GM12878 (cell line): ENCODE measurements at regions not wholly inside any gene's neighbourhood (a gene's known extent, or its start where the extent isn't known, plus 50 kb on each side); places are given as distances from the start of the nearest gene placed in this dataset.

Experiments used
- ATAC-seq: fragments of 200-7000 bp; cut with Tn5 transposase; 3 replicates; pipeline ENCODE4 v1.9.1; 2020; ENCODE audit warnings: mild to moderate bottlenecking, moderate library complexity
- BruUV-seq: library from RNA; stranded (reverse); fragments of 400-500 nt; replicated peaks from 2 replicates; lab custom pipeline; 2021; lab: Mats Ljungman, UMichigan
- CTCF ChIA-PET: fragments of 300-600 bp; sonication (Branson Sonifier 250); formaldehyde crosslinking; extraction: SDS; loops from one replicate; lab custom pipeline; 2021; ENCODE audit warnings: inconsistent platforms; lab: Yijun Ruan, JAX
- POLR2A ChIA-PET: fragments of 350-600 bp; formaldehyde crosslinking; extraction: SDS; loops from one replicate; lab custom pipeline; 2021; ENCODE audit warnings: inconsistent platforms; lab: Charles Lee
- RAD21 ChIA-PET: fragments of 300-600 bp; sonication (Branson Sonifier 250); formaldehyde crosslinking; loops from one replicate; lab custom pipeline; 2023; ENCODE audit warnings: antibody characterized with exemption; ENCODE audit not compliant: unreplicated experiment; lab: Charles Lee
- SMC1A ChIA-PET: fragments of 300-600 bp; sonication (Branson Sonifier 250); formaldehyde crosslinking; loops from one replicate; lab custom pipeline; 2023; ENCODE audit not compliant: unreplicated experiment, uncharacterized antibody; lab: Charles Lee
- DNase-seq: peaks from one replicate; pipeline ENCODE4 v3.0.0-alpha.2; 2011; ENCODE audit warnings: low read depth, low spot score
- FAIRE-seq: peaks from 3 replicates; lab custom pipeline; 2011; peaks lifted over from hg19 to GRCh38; lab: Jason Lieb, UNC
- H2AFZ ChIP-seq: 2 replicates; pipeline ENCODE4 v1.6.0; 2011; ENCODE audit warnings: low read depth, low read length, control low read depth; ENCODE audit not compliant: control insufficient read depth
- H3K27ac ChIP-seq: 2 replicates; pipeline ENCODE4 v1.5.1; 2011; ENCODE audit warnings: control low read depth; ENCODE audit not compliant: control insufficient read depth, insufficient read depth
- H3K27me3 ChIP-seq, 2 experiments: replicated peaks in 1 of 2; 2 replicates each; pipeline versions ENCODE4 v1.6.0 to v1.6.1; 2011; ENCODE audit warnings: low read length in 1 of 2; ENCODE audit not compliant: control insufficient read depth in 2 of 2, insufficient read depth in 2 of 2
- H3K36me3 ChIP-seq, 2 experiments: 2 replicates each; pipeline ENCODE4 v1.5.1; 2011; ENCODE audit warnings: low read length in 1 of 2; ENCODE audit not compliant: control insufficient read depth in 2 of 2, insufficient read depth in 2 of 2
- H3K4me1 ChIP-seq: 2 replicates; pipeline ENCODE4 v1.6.1; 2011; ENCODE audit warnings: mild to moderate bottlenecking, low read length, moderate library complexity, mixed read lengths; ENCODE audit not compliant: control insufficient read depth, insufficient read depth
- H3K4me2 ChIP-seq: 2 replicates; pipeline ENCODE4 v1.6.0; 2011; ENCODE audit warnings: control low read depth; ENCODE audit not compliant: control insufficient read depth, insufficient read depth
- H3K4me3 ChIP-seq: fragments of 200-600 bp; sonication (generic); 2 replicates; pipeline ENCODE4 v1.5.1; 2016
- H3K79me2 ChIP-seq: 2 replicates; pipeline ENCODE4 v1.6.0; 2011; ENCODE audit warnings: low read length; ENCODE audit not compliant: control insufficient read depth, insufficient read depth
- H3K9ac ChIP-seq: 2 replicates; pipeline ENCODE4 v1.8.0; 2011; ENCODE audit warnings: low read length, control low read depth, mixed read lengths; ENCODE audit not compliant: control insufficient read depth, insufficient read depth
- H3K9me3 ChIP-seq: replicated peaks from 3 replicates; pipeline ENCODE4 v1.5.1; 2011; ENCODE audit warnings: mild to moderate bottlenecking, low read length; ENCODE audit not compliant: control insufficient read depth, insufficient read depth
- H4K20me1 ChIP-seq: 2 replicates; pipeline ENCODE4 v1.6.0; 2011; ENCODE audit not compliant: control insufficient read depth, insufficient read depth
- ASH2L ChIP-seq: fragments of 300-600, 200-600 bp; sonication (generic); IDR thresholded peaks from 2 replicates; pipeline ENCODE4 v1.6.1; 2017; ENCODE audit warnings: low read depth, mild to moderate bottlenecking, borderline replicate concordance
- BHLHE40 ChIP-seq, 2 experiments: fragments of 450-650 bp in 1 of 2; IDR thresholded peaks; 2 replicates each; pipeline ENCODE4 v1.6.1; 2011 to 2017; ENCODE audit warnings: low read depth in 2 of 2, borderline replicate concordance in 1 of 2, improper control_type of control experiment in 1 of 2, low read length in 1 of 2, mild to moderate bottlenecking in 1 of 2
- CEBPB ChIP-seq, 2 experiments: fragments of 150-350 bp in 1 of 2; IDR thresholded peaks; 2 replicates each; pipeline ENCODE4 v1.6.1; 2012 to 2014; ENCODE audit warnings: low read depth in 2 of 2, low read length in 2 of 2, borderline replicate concordance in 1 of 2, inconsistent platforms in 1 of 2
- CEBPZ ChIP-seq: fragments of 150-350 bp; IDR thresholded peaks from 2 replicates; pipeline ENCODE4 v1.6.1; 2016; ENCODE audit warnings: low read depth, low read length
- CREB1 ChIP-seq: IDR thresholded peaks from 2 replicates; pipeline ENCODE4 v1.6.1; 2012; ENCODE audit warnings: low read depth, mild to moderate bottlenecking, inconsistent platforms
- EP300 ChIP-seq, 2 experiments: fragments of 150-350 bp in 1 of 2; IDR thresholded peaks; 2 replicates each; pipeline ENCODE4 v1.6.1; 2011 to 2012; ENCODE audit warnings: low read depth in 2 of 2, low read length in 2 of 2, borderline replicate concordance in 1 of 2, improper control_type of control experiment in 1 of 2, inconsistent platforms in 1 of 2; ENCODE audit not compliant: control insufficient read depth in 1 of 2
- FOS ChIP-seq: IDR thresholded peaks from 3 replicates; pipeline ENCODE4 v1.6.1; 2011; ENCODE audit warnings: borderline replicate concordance; ENCODE audit not compliant: insufficient read length; ENCODE audit errors: extremely low read depth
- IRF3 ChIP-seq: fragments of 450-650 bp; IDR thresholded peaks from 2 replicates; pipeline ENCODE4 v1.6.1; 2014; ENCODE audit warnings: mild to moderate bottlenecking
- JUND ChIP-seq: IDR thresholded peaks from 2 replicates; pipeline ENCODE4 v1.6.1; 2012; ENCODE audit warnings: low read depth, mild to moderate bottlenecking, low read length, improper control_type of control experiment, moderate library complexity
- MLLT1 ChIP-seq: fragments of 450-650 bp; IDR thresholded peaks from 2 replicates; pipeline ENCODE4 v1.6.1; 2016; ENCODE audit warnings: mild to moderate bottlenecking
- MTA3 ChIP-seq: IDR thresholded peaks from 2 replicates; pipeline ENCODE4 v1.6.1; 2012; ENCODE audit warnings: low read length, inconsistent platforms, borderline replicate concordance
- PAX5 ChIP-seq: IDR thresholded peaks from 2 replicates; pipeline ENCODE4 v1.6.1; 2011; ENCODE audit warnings: low read depth, low read length, borderline replicate concordance
- PML ChIP-seq: IDR thresholded peaks from 2 replicates; pipeline ENCODE4 v1.6.1; 2012; ENCODE audit warnings: low read length, inconsistent platforms
- RAD21 ChIP-seq: IDR thresholded peaks from 2 replicates; pipeline ENCODE4 v1.6.1; 2011; ENCODE audit warnings: mild to moderate bottlenecking, low read depth, low read length, moderate library complexity; ENCODE audit not compliant: insufficient read depth
- RELB ChIP-seq: fragments of 450-650 bp; IDR thresholded peaks from 2 replicates; pipeline ENCODE4 v1.6.1; 2017; ENCODE audit warnings: low read depth, mild to moderate bottlenecking, moderate library complexity
- SMARCA5 ChIP-seq: fragments of 450-650 bp; IDR thresholded peaks from 2 replicates; pipeline ENCODE4 v1.6.1; 2017; ENCODE audit warnings: mild to moderate bottlenecking
- WGBS: methylation state at CpG from one replicate; pipeline ENCODE4 v1.1.6; 2016; ENCODE audit warnings: low lambda C conversion rate; ENCODE audit not compliant: insufficient replicate concordance, insufficient coverage; ENCODE audit errors: missing lambda C conversion rate; 5-methylcytosine and 5-hydroxymethylcytosine counted together
- in situ Hi-C: fragments of 300-500 bp; cut with MboI; formaldehyde crosslinking; loops from 9 replicates; pipeline ENCODE4 v1.14.3; 2018; ENCODE audit warnings: mixed read lengths
- intact Hi-C: fragments of 100-400 bp; cut with micrococcal nuclease; formaldehyde crosslinking; loops from one replicate; pipeline ENCODE4 v1.14.2; 2022; ENCODE audit not compliant: unreplicated experiment

GRCh38 chr3:191087391-191087790, 111.7 kb upstream of the OSTN start:
- Histone ChIP-seq H3K27me3 (no peaks in the 10 kb centered on the region), H3K4me3 (no peak overlapping the region), H2AFZ (no peak overlapping the region), H3K79me2 (no peaks in the 10 kb centered on the region), H3K9me3 (no peaks in the 10 kb centered on the region), H3K4me1 (no peaks in the 10 kb centered on the region), H3K36me3 (no peaks in the 10 kb centered on the region), H3K4me2 (no peak overlapping the region), H3K27ac (no peak overlapping the region), H4K20me1 (no peaks in the 10 kb centered on the region), H3K9ac (no peak overlapping the region)
- POLR2A ChIA-PET, result no interaction called here
- no TSS peak for BruUV-seq
- ATAC-seq (no peak), FAIRE-seq (no peak), DNase-seq (no peak)
- in situ Hi-C loops, result no loop called here
- WGBS, result 24% methylated on average over 3 of the region's 3 CpGs
- SMC1A ChIA-PET, result interaction anchor here (1.1 to 1.2 kb wide), 2 partner anchors 11 to 72 kb away, joined by 4 read pairs; no protein-coding TSS in a partner anchor
- no peak for TF ChIP-seq JUND
- TF ChIP-seq IRF3, result no peak
- no peak for TF ChIP-seq ASH2L
- no peak for TF ChIP-seq PML
- no peak for TF ChIP-seq CEBPB (IDR thresholded peaks at IDR 0.05; ENCODE audit: borderline replicate concordance in 1 of 2, low read depth in 2 of 2, low read length in 2 of 2)
- TF ChIP-seq MTA3, result no peak
- no peak for TF ChIP-seq CEBPZ
- no peak for TF ChIP-seq CREB1
- TF ChIP-seq EP300 (IDR thresholded peaks at IDR 0.05; ENCODE audit: borderline replicate concordance in 1 of 2, control insufficient read depth in 1 of 2, low read depth in 2 of 2, low read length in 2 of 2), result no peak
- TF ChIP-seq SMARCA5, result no peak
- no peak for TF ChIP-seq MLLT1
- no peak for TF ChIP-seq RELB
- TF ChIP-seq RAD21, result no peak
- no peak for TF ChIP-seq BHLHE40 (IDR thresholded peaks at IDR 0.05; ENCODE audit: borderline replicate concordance in 1 of 2, low read depth in 2 of 2, low read length in 1 of 2)
- no peak for TF ChIP-seq FOS
- no peak for TF ChIP-seq PAX5
- CTCF ChIA-PET, result interaction anchor here (0.8 to 2.2 kb wide), 4 partner anchors 10 to 1102 kb away, joined by 3 to 5 read pairs (median 3); no protein-coding TSS in a partner anchor
- RAD21 ChIA-PET, result no interaction called here
- intact Hi-C loops, result no loop called here
